GM21737 (cell line): ENCODE measurements at regions not wholly inside any gene's neighbourhood (a gene's known extent, or its start where the extent isn't known, plus 50 kb on each side); places are given as distances from the start of the nearest gene placed in this dataset.
"Not testable (repeated sequence)": the region's sequence is repeated elsewhere in the genome, so short reads cannot be mapped to it uniquely, and the experiment has no call there.

Experiments used
- ATAC-seq: cut with Tn5 transposase; IDR thresholded peaks from one replicate; pipeline ENCODE4 v1.9.1; 2021; ENCODE audit warnings: mild to moderate bottlenecking, moderate library complexity; ENCODE audit not compliant: unreplicated experiment

DNA sequence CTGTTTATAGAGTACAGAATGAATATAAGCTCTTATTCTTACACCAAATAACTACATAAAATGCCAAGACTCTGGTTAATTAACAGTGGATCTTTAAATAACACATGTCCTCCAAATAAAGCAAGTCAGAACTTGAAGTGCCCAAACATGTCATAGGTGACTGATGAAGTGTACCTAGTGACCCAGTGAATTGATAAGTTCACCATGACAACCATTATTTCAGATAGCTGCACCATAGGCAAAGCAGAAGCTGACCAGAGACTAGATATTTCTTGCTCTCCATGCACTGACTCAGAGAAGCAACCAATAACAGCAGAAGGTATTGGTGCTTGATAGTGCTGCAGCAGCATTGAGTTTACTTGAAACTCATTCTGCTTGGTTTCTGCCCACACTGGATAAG is 192.1 kb downstream of the DUSP10 start:
- no peak for ATAC-seq

DNA sequence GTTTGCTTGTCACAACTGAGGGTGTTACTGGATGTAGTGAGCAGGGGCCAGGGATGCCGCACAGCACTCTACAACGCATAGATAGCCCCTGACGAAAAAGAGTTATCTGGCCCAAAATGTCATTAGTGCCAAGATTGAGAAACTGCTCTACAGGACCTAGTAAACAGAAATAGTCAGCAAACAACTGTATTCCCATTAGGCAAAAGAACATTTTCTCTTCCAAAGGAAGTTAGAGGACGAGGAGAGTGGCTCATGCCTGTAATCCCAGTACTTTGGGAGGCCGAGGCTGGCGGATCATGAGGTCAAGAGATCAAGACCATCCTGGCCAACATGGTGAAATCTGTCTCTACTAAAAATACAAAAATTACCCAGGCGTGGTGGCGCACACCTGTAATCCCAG is 189.1 kb downstream of the DUSP10 start:
- ATAC-seq, result not testable (repeated sequence)

DNA sequence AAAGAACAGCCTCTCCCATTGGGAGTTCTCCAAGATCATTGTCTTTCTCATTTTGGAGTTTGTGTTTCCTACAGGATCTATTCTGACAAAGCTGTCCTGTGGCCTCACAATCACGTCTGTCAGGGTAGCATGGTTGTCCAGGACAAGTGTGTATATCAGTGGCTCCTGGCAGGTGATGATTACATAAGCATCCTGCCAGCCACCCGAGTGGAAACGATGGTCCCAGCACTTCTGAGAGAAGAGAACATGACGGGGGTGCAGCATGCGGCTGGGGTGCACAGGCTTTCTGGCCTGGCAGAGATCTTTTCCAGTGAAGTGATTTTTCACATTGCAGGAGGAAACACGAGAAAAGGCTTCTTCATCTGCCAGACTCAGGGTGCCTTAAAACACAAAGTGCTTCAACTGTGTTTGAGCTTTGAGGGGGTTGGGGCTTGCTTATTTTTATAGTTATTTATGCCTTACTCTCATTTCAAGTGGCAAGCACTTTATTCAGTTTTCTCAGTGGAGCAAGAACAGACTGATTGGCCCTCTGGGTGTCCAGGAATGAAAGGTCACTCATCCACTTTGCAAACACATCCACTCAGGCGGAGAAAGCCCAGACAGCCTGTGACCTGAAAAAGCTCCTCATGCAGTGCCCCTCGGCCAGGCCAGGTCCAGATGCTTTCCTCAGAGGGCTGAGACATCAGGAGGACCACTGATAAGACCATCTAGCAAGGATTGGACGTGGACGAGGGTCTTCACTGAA is 186.0 kb downstream of the DUSP10 start:
- ATAC-seq, result no peak

DNA sequence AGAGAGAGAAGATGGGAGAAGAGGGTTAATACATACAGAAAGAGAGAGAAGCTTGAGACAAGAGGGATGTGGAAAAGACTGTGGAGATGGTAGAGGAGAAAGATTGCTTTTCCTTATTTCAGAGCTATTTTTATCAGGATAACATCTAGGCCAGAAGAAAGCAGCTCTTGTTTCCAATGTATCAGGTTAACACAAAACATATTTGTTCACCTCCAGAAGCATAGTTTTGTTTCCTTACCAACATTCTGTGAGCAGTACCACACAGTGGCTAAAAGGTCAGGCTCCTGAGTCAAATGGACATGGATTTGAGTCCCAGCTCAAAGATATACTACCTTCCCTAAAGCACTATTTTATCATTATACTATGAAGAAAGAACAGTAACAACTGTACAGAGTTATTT is 185.5 kb downstream of the DUSP10 start:
- no peak for ATAC-seq

DNA sequence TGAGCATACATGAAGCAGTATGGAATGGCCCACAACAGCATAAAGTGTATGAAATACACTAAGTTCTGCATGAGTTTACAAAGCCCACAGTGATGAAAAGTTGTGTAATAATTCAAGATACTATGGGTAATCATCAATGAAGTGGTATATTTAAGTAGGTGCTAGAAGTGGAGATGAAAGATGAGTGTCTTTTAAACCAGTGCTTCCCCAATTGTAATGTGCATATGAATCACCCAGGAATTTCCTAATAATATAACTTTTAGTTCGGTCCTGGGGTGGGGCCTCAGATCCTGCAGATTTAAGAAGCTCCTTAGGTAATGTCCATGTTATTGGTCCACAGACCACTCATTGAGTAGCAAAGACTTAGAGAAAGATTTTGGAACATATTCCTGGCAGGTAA is 184.9 kb downstream of the DUSP10 start:
- no peak for ATAC-seq

DNA sequence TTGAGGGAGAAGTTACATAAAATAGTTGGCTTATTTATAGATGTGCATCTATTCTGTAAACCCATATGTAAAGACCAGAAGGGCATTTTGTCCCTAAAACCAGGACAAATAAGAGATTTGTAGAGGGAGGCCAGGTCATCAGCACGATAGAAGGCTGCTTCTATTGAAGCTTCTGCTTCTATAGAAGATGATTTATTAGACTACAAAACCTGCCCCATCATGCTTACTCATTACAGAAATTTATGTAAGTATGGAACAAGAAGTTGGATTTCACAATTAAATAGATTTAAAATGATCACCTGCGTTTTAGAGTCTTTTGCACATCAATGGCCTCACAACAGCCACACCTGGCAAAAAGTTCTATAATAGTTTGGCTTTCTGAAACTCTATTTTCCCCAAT is 183.5 kb downstream of the DUSP10 start:
- no peak for ATAC-seq

DNA sequence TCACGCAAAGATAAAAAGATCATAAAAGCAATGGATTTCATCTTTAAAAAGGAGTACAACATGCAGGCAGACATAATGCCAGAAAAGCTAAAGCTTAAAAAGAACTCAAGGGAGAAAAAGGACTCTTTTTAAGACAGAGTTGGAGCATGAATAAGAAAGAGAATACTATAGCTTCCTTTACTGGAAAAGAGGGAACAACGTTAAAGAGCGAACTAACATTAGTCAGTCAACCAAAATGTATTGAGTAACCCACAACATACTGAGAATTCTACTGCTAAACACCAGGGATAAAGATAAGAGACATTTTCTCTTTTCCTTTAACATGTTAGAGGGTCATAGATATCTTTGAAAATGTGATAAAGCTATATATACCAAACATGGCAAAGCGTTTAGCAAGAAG is 182.0 kb downstream of the DUSP10 start:
- no peak for ATAC-seq

DNA sequence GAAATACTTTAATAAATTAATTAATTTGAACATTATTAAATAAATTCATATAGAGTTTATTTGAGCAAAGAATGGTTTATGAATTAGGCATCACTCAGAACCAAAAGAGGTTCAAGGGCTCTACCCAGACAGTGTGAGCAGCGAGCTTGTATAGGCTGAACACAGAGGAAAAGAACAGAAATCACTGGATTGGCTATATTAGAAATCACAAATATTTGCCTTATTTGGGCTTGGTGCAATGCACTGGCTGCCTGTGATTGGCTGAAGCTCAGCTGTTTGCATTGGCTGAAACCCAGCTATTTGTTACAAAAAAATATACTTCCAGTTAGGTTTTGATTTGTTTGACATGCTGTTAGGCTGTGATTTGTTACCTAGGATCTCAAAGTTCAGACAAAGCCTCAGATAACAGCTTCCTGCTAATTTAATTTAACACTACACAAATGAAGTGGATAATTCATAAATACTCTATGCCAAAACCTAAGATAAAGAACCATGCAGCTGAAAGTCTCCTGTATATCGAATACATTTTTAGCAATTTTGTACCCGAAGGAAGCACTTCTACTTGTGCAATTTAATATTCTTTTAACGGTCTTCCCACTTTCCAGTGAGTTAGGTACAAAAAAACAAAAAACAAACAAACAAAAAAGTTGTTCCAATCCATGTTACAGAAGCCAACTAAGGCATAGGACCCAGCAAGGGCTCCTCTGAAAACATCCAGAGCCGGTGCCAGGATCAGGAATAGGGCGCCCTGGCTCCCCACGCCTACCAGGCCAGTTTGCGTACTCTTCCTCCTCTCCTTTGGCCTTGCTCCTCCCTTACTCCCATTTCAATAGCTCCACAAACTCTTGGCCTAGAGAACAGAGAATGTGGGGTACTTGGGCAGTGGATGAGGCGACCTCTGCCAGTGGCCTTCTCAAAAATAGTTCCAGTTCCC is 179.1 kb downstream of the DUSP10 start:
- ATAC-seq, result no peak

DNA sequence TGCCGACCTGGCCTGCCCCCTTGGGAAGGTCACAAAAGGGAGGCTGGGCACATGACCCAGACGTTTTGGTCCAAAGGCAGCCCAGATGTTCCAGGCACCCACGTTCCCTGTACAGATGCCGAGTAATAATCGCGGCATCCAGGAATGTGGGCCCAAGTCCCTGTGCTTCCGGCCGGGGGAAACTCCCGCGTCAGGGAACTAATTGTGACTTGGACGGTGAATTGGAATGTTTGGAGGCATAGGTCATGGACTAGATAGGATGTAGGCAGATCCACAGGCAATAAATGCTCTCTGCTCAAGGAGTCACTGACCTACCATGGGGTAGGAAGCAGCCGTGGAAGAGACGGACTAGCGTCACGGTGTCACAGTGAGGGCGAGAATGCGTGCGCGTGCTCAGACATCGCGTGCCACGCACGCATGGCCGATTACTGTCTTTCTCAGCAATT is 178.4 kb downstream of the DUSP10 start:
- no peak for ATAC-seq

DNA sequence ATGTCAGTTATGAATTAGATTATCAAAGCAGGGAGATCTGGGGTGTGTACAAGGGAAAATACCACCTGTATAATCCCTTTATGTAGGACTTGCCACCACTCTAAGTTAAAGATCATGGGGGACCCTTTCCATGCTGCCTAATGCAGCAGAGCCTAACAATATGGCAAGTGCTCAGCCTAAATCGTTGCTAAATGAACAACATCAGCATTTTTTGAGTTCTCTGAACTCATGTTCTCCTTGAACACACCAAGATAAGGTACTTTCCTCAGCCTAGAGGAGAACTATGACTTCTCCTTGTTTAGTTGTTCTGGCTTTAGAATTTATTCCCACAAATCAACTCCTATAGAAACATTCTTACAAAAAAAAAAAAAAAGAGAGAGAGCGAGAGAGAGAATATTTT is 177.0 kb downstream of the DUSP10 start:
- no peak for ATAC-seq

DNA sequence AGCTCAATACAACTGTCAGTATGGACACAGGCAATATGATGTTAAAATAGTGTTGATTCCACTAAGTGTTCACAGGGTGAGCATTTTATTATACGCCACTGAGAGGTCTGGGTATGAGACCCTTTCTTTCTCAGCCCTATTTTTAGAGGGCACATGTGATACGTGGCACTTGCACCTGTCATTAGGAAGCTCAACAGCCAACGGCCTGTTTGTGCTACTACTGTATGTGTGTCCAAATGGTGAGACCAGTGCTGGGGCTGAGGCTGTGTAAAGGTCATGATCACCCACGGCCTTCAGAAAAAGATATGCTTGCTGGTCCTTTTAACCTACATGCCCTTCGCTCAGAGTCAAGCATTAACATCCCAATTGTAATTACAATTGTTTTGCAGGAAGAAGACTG is 176.2 kb downstream of the DUSP10 start:
- ATAC-seq, result no peak

DNA sequence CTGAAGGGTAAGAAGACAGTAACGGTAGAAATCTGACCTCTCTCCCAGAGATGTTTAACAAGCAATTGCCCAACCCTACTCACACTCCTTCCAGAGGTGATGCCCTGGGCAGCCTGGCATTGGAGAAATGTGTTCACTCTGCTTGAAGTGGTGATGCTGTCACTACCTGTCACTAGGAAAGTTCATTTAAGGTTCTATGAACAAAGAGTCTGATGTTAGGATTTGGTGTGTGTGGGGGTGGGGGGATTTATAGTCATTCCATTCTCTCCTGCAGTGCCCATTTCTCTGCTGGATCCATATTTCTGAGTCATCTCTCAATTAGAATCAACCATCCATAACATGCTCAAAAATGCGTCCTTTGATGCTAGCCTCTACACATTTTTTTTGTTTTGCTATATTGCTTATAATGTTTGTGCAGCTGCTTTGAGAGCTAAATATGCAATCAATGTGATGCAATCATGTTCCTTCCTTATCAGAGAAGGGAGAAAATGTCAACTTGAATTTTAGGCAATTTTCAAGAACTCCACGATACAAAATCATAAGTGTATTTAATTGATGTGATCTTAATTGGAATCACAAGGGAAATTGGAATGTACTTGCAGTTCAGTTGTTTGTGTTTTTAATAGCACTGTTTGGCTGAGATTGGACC is 173.9 kb downstream of the DUSP10 start:
- no peak for ATAC-seq

DNA sequence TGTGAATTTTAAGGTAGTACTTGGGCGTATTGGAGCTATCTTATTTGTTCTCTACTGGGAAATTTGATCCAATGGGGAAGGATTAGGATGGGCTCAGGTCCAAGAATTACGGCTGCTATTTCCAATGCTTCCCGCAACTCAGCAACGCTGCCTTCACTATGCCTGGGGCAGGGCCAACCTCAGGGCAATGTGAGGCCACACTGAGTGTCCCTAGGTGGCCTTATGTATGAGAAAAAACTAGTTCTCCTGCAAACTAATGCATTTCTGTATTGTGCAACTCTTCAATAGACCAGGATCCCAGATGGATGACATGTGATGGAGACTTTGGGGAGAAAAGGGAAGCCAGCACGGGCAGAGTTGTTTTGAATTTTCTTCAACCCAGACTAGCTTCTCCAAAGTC is 168.1 kb downstream of the DUSP10 start:
- no peak for ATAC-seq

DNA sequence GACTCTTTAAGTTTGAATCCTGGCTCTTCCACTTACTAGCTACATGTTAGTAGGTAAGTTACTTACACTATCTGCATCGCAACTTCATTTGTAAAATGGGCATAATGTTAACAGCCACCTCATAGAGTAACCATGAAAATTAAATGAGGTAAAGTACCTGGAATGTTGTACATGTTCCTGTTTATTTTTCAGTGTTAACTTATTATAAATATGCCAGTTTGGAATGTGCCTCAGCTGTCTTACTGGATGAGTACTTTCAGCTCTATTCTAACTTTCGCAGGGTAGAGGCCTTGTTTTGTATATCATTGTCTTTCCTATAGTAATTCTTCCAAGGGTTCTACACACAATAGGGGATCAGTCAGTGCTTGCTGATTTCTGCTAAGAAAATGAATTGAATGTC is 167.4 kb downstream of the DUSP10 start:
- ATAC-seq, result no peak

DNA sequence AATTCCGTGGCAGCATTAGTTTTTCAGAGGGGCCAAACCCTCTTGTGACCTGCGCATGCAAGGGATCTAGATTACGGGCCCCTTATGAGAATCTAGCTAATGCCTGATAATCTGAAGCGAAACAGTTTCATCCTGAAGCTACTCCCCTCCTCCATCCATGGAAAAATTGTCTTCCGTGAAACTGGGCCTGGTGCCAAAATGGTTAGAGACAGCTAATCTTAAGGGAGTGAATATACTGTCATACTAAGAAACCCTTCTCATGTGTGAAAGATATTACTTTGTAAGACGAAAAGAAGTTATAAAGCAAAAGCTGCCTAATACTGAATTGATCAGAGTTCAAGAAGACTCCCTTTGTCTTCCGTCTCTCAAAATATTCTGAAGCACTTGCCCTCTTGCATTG is 166.3 kb downstream of the DUSP10 start:
- ATAC-seq, result no peak

DNA sequence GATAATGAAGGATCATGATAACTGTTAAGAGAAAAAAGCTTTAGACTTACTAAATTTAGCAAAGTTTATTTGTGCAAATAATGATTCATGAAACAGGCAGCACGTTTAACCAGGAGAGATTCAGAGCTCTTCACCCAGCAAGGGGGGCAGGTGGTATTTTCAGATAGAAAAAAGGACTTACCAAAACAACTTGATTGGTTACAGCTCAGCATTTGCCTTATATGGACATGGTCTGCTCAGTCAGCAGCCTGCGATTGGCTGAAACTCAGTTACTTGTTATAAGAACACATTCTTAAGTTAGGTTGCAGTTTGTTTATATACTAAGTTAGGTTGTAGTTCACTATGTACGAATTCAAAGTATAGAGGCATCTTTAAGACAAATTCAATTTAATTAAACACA is 165.6 kb downstream of the DUSP10 start:
- no peak for ATAC-seq

DNA sequence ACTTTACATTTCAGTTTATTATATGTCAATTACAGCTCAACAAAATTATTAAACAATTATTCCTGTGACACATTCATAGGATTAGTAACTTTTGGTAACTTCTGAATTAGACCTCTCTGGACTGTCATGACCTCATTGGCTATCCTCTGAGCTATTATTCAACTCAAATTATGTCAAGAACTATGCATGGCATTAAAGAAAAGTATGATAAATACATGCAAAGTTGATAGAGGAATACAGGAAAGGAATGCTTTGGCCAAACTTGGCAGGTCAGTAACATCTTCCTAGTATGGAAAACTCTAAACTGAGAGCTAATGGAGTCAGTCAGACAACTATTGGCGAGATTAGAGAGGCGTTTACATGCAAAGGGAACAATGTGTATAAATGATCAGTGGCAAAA is 158.4 kb downstream of the DUSP10 start:
- ATAC-seq, result no peak

DNA sequence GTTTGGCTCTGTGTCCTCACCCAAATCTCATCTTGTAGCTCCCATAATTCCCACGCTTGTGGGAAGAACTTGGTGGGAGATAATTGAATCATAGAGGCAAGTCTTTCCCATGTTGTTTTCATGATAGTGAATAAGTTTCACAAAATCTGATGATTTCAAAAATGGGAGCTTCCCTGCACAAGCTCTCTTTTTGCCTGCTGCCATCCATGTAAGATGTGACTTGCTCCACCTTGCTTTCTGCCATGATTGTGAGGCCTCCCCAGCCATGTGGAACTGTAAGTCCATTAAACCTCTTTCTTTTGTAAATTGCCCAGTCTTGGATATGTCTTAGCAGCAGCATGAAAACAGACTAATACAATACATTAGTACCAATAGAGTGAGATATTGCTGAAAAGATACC is 154.9 kb downstream of the DUSP10 start:
- not testable (repeated sequence) for ATAC-seq

DNA sequence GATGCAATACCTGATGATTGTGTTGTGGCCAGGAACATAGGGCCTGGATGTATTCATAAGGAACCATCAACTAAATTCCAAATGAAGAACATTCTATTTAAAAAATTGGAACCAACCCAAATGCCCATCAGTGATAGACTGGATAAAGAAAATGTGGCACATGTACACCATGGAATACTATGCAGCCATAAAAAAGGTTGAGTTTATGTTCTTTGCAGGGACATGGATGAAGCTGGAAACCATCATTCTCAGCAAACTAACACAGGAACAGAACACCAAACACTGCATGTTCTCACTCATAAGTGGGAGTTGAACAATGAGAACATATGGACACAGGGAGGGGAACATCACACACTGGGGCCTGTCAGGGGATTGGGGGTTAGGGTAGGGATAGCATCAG is 150.6 kb downstream of the DUSP10 start:
- ATAC-seq, result not testable (repeated sequence)

DNA sequence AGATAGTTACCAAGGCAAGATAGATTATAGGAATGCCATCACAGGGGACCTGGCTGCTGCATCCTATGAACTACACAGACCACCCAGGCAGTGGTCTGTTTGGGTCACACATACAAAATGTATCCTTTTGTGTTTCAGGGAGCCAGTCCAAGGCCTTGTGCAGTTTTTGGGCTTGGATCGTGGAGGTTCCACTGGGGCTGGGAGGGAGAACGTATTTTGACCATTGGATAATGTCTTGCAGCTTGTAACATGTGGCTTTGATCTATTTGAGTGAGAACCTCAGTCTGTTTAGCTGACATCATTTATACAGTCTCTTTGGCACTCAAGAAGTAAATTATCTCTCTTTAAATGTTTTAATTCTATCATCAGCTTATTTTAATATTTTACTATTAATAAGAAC is 147.3 kb downstream of the DUSP10 start:
- ATAC-seq, result no peak

DNA sequence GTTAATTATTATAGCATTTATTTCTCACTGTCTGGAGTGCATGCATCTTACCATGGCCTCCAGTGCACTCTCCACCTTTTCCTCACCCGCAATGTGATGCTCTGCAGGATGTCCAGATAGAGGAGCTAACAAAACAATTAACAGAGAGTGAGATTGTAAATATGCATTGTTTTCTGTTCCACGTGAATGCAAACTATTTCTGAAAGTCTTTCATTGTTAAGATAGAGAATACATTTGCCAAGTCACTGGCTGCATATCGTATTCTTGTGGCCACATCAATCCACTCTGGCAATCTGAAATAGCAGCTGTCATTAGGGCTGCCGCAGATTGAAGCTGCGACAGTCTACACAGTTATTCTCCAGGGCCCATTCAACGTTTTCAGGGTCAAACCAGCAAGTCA is 143.8 kb downstream of the DUSP10 start:
- ATAC-seq, result no peak

DNA sequence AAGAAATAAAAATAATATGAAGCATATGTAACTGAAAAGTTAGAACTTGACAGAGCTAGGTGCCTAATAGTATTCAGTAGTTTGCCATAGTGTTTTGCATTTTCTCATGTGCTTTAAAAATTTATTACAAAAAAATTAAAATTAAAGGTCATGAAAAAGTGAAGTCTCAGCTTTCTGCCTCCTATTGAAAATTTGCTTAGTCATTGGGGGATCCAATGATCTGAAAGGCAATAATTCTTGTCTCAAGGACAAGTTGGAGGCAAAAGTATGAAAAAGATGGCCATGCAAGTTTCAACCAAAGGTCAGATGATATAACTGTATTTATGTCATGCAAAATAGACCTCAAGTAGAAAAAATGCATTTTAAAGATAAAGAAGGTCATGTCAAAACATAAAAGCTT is 140.7 kb downstream of the DUSP10 start:
- no peak for ATAC-seq
